ENCODE measurements at regions not wholly inside any gene's neighbourhood (a gene's known extent, or its start where the extent isn't known, plus 50 kb on each side); places are given as distances from the start of the nearest gene placed in this dataset.

- no peak for TF ChIP-seq POLR2AphosphoS5 (IDR thresholded peaks at IDR 0.05; ENCODE audit: low read depth, low read length)
- TF ChIP-seq HDAC2 (IDR thresholded peaks at IDR 0.05; ENCODE audit: borderline replicate concordance in 1 of 2, low read depth in 2 of 2, low read length in 2 of 2), result no peak
- no peak for TF ChIP-seq EP300 (IDR thresholded peaks at IDR 0.05; ENCODE audit: borderline replicate concordance in 1 of 2, low read depth in 2 of 2, low read length in 2 of 2)
Observed at GRCh38 chr3:104070906-104071305, 1295.8 kb upstream of the ALCAM start.
